Stimulated activated CD8-positive, alpha-beta memory T cell treated with anti-CD3 and anti-CD28 coated beads, Interleukin-7, amount 100 ng/mL, for 48 hours (primary cell): ENCODE measurements at regions not wholly inside any gene's neighbourhood (a gene's known extent, or its start where the extent isn't known, plus 50 kb on each side); places are given as distances from the start of the nearest gene placed in this dataset.
"Not testable (repeated sequence)": the region's sequence is repeated elsewhere in the genome, so short reads cannot be mapped to it uniquely, and the experiment has no call there.

Experiments
- DNase-seq, 2 donors: peaks; one replicate each; pipeline ENCODE4 v3.0.0-alpha.2; 2020; ENCODE audit warnings: low read depth in 1 of 2; ENCODE audit errors: extremely low read depth in 1 of 2

GRCh38 chr1:181170194-181170593, 81.7 kb downstream of the IER5 start:
- DNase-seq, result no peak

GRCh38 chr1:181172082-181172481, 83.6 kb downstream of the IER5 start:
- DNase-seq, result no peak

DNA sequence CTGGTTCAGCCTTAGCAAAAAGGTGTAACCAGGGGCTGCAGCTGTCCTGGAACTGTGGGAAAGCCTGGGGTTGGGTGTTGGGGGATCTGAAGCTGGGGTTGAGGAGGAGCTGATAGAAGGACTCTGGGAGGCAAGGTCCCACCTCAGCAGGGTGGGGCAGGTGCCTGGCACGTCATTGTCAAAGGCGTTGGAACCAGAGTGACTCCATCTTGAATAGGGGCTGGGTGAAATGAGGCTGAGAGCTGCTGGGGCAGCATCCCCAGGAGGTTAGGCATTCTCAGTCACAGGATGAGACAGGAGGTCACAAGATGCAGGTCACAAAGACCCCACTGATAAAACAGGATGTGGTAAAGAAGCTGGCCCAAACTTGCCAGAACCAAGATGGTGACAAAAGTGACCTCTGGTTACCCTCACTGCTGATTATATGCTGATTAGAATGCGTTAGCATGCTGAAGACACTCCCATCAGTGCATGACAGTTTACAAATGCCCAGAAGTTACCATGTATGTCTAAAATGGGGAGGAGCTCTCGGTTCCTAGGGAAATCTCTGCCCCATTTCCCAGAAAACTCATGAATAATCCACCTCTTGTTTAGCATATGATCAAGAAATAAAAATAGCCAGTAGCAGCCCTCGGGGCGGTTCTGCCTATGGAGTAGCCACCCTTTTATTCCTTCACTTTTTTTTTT, 85.4 kb downstream of the IER5 start:
- no peak for DNase-seq

- DNase-seq, result no peak
Observed at GRCh38 chr1:181174861-181175260, 86.4 kb downstream of the IER5 start.

DNA sequence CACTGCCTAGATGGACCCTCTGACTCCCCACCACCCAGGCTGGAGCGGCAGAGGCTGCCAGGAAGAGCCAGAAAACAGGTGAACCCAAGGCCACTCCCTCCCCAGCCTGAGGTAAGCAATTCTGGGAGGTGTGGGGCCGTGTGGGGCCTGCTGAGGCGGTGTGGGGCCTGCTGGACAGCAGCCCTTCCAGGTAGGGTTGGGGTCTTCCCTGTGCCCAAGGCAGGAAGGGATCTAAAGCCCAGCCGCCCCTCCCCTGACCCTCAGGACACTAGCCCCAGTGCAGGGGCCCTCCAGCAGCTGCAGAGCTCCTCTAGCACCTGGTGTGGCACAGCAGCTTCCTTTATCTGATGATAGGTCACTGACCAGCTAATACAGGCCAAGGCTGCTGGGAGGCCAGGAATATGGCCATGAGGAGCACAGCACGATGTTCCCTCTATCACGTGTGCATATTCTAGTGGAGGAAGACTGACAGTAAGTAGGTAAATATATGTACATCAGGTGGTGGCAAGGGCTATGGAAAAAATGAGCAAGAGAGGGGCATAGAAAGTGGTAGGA, 86.9 kb downstream of the IER5 start:
- no peak for DNase-seq

GRCh38 chr1:181175955-181176354, 87.5 kb downstream of the IER5 start:
- DNase-seq, result no peak

- DNase-seq, result no peak
Observed at GRCh38 chr1:181178241-181178879, 89.9 kb downstream of the IER5 start.

DNA sequence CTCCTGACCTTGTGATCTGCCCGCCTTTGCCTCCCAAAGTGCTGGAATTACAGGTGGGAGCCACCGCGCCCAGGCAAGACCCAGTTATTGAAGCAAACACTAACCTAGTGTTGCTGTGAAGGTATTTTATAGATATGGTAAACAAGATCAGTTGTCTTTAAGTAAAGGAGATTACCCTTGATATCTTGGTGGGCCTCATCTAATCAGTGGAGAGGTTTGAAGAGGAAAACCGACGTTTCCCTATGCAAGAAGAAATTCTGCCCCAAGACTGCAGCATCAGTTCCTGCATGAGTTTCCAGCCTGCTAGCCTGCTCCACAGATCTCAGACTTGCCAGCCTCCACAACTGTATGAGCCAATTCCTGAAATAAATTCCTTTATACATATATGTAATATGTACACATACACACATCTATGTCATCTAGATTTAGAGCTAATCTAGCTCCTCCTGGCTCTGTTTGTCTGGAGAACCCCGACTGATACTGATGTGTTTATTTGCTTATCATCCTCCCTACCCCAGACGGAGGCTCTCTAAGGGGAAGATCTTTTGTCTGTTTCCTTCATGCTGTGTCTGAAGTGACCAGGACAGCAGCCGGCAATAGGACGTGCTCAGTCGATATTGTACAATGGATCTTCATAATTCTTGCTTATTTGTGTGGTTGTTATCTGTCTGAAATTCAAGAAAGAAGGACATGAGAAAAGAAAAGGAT, 90.9 kb downstream of the IER5 start:
- DNase-seq, result no peak

GRCh38 chr1:181179987-181180365, 91.5 kb downstream of the IER5 start:
- peak in 1 of 2 donors; percentile 15 for DNase-seq

DNA sequence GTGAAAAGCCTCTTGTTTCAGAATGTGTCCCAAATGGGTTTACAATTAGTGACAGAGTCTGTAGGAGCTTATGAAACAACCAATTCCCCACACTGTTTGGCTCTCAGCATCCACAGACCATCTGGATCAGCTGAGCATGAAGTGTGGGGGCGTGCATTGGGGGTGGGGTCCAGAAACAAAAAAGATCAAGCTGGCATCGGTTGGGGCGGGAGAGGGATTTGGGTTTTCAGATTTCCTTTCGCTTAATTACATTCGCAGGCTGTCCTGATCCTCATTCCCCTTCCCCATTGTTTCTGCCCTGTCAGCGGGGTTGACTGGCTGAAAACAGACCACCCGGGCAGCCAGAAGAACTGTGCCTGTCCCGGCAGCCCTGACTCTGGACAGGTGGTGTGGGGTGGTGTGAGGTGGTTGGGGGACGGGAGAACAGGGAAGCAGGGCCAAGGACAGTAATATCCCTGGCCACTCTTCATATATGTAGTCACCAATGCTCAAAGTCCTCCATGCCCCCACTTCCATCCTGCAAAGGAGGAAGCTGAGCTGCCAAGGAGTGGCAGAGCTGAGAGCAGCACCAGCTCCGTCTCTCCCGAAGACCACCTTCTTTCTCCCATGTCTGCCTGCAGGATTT, 92.0 kb downstream of the IER5 start:
- DNase-seq, result no peak

- no peak for DNase-seq
Observed at GRCh38 chr1:181181792-181182585, 93.5 kb downstream of the IER5 start.

DNA sequence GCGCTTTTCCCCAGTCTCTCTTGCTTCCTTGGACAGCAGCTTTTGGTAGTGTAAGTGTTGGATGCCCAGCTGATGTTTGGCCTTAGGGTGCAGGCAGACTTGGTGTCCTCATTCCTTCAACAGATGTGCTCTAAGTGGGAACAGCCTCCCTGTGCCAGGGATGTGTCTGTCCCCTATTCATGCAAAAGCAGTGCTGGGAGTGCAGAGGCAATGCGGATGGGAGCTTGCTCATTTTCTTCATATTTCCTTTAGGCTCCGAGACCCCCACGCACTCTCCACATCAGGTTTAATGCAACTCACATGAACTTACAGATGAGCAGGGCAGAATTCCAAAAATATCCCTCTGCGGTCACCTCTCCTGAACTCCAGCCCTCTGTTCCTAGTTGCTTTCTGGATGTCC, 96.1 kb downstream of the IER5 start:
- no peak for DNase-seq

- no peak for DNase-seq
Observed at GRCh38 chr1:181185461-181185860, 97.0 kb downstream of the IER5 start.

DNA sequence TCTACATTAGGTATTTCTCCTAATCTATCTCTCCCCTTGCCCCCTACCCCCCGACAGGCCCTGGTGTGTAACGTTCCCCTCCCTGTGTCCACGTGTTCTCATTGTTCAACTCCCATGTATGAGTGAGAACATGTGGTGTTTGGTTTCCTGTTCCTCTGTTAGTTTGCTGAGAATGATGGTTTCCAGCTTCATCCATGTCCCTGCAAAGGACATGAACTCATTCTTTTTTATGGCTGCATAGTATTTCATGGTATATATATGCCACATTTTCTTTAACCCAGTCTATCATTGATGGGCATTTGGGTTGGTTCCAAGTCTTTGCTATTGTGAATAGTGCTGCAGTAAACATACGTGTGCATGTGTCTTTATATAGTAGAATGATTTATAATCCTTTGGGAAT, 97.6 kb downstream of the IER5 start:
- not testable (repeated sequence) for DNase-seq

DNA sequence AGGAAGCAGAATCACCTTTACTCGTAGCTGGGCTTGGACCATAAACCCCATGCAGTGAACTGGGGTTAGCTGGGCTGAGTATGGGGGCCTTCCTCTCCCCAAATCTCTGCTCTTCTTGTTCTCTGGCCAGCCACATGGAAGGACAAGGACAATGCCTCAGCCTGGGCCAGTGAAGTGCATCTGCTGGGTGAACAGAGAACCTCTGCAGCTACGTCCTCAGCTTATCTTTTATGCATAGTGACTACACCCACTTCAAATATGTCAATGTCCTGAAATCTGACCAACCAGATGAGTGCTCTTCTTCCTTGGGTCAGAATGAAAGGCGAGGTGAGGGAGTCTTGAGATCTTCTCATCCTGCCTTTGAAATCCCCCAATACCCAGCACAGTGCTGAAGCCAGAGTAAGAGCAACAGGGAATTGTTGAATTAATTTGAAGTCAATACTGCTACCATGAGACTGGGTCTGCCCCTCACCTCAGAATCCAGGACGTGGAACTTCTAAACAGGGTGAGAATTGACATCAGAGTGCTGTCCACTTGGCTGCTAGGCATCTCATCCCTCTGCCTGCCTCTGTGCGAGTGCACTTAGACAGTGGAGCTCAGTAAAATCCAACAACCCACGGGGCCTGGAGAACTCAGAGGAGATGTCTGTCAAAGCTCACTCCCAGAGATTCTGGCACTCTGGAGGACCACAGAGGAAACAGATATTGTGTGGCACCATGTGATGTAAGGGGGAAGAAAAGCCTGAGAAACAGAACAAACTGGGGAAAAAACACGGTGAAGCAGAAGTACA, 99.0 kb downstream of the IER5 start:
- no peak for DNase-seq

DNA sequence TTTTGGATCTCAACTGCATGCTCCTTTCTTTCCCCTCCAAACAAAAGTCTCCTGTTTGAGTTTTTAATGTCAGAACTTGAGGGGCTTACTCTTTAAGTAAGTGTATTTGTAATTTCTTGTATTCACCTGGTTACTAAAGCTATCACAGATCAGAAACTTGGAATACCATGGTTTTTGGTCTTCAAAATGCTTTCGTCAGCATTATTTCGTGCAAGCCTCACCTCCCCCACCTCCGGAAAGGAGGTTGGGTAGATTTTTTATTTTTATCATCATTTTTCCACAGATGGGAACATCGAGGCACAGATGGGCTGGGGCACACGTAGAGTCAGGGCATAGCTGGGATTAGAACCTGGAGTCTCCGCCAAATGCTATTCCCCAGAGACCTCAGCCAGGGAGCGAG, 100.7 kb downstream of the IER5 start:
- DNase-seq, result no peak

DNA sequence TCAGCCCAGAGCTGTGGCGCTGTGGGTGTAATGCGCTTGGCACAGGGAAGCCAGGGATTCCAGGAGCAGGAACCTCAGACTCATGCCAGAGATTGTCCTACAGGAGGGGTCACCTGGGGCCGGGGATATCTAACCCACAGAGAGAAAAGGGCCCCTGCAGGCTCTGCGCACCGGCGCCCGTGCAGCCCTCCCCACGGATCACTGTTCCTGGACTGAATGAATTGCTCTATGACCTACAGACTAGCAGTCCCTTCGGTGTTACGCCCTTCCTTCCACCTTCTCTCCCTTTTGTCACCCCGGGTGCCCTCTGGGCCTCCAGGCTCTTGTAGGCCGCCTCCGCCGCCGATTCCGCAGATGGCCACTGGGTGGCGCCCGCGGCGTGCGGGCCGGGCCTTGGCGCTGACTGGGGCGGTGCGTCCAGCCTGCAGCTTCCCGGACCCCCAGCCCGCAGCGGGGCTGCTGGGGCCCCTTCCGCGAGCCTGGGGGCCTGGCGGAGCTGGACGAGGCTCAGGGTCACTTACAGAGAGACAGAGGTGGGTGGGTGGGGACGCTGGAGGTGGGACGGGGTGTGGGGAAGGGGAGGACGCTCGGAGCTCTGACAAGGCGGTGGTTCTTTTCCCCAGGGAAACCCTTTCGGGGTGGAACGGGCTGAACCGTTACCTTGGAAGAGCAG, 101.3 kb downstream of the IER5 start:
- peak; percentile 34 to 46 for DNase-seq

DNA sequence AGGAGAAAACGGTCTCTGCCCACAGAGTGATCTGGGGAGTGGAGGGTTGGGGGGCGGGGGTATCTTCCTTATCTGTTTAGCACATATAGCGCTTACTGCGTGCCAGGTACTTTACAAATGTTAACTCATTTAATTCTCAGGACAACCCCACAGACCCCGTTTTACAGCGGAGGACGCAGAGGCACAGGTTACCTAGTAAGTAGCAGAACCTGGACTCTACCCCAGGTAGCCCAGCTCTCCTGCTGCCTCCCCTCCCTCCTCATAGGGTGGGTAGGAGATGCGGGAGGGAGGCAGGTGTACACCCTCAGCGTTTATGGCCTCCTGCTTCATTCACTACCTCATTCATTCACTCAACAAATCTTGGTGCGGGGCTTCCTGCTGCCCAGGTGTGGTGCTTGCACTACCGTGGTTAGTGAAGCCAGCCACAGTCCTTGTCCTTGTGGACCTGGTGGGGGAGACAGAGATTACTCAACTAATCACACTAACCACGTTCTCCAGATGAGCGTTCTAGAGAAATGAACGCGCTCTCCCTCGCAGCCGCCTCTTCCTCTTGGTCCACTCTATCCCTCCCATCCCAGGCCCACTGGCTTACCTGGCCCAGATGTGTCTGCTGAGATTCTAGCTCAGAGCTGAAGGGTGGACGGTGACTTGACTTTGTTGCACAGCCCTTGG, 102.0 kb downstream of the IER5 start:
- DNase-seq, result no peak
